ENCODE measurements at regions not wholly inside any gene's neighbourhood (a gene's known extent, or its start where the extent isn't known, plus 50 kb on each side); places are given as distances from the start of the nearest gene placed in this dataset.

- DNase-seq: no peak
Observed at GRCh38 chr1:69258842-69259241, 308.9 kb upstream of the LRRC7 start.

- peak; percentile 26 for DNase-seq
Observed at GRCh38 chr1:69263921-69264391, 303.8 kb upstream of the LRRC7 start.

GRCh38 chr1:69269491-69269890 is 298.2 kb upstream of the LRRC7 start:
- no peak for DNase-seq

GRCh38 chr1:69271587-69272125 is 296.1 kb upstream of the LRRC7 start:
- DNase-seq: no peak

GRCh38 chr1:69272684-69273083 is 295.0 kb upstream of the LRRC7 start:
- no peak for DNase-seq

- no peak for DNase-seq
Observed at GRCh38 chr1:69278923-69279322, 288.8 kb upstream of the LRRC7 start.

- no peak for DNase-seq
Observed at GRCh38 chr1:69283516-69283915, 284.2 kb upstream of the LRRC7 start.

DNA sequence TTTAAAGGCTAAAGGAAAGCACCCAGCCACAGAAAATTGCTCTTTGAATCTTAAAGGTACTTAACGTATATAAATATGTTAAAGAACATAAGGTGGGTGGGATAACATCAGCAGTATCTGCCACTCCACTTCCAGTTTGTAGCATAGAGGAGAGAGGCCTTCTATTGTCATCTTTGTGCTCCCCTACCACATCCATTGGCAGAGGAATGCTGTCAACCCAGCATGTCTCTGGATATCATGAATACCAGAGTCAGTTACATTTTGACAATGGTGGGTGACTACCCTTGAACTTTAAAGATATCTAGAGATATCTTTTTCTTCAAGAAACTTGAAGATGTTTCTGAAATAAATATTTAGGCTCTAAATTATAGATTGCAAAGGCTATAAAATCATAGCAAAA is 283.2 kb upstream of the LRRC7 start:
- no peak for DNase-seq

DNA sequence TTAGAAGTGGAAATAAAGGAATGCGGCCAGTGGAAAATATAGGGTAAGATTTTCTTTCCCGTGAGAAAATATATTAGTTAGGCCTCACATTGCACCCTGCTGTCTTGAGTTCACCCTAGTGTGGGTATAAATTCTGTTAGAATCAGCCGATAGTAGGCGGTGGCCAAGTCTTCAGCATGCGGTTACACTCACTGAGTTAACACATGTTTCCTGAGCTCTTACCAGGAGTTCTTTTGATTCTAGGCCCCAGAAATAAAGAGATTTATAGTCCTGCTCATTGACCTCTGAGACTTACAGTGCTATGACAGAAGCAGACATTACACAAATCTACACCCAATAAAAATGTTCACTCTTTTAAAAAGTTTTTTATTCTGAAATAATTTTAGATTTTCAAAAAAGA is 279.3 kb upstream of the LRRC7 start:
- no peak for DNase-seq

DNA sequence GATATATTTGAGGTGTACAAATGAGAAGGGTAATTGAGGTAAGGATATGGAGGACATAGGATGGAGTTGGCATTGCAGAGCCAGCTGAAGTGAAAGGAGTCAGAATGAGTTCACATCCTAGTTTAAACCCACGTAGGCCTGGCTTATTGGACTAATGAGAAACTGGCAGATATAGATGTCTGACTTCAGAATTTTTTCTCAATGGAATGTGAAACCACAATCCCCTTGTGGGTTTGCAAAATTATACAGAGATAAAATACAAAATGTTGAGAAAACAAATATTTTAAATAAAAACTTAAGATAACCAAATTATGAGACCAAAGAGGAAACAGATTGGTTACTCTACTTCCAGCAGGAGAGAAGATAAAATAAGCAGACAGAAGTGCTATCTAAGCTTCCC is 277.4 kb upstream of the LRRC7 start:
- DNase-seq: peak; percentile 66

GRCh38 chr1:69291541-69291940 is 276.2 kb upstream of the LRRC7 start:
- DNase-seq: no peak

- no peak for DNase-seq
Observed at GRCh38 chr1:69292833-69293232, 274.9 kb upstream of the LRRC7 start.

- no peak for DNase-seq
Observed at GRCh38 chr1:69294171-69294570, 273.6 kb upstream of the LRRC7 start.

DNA sequence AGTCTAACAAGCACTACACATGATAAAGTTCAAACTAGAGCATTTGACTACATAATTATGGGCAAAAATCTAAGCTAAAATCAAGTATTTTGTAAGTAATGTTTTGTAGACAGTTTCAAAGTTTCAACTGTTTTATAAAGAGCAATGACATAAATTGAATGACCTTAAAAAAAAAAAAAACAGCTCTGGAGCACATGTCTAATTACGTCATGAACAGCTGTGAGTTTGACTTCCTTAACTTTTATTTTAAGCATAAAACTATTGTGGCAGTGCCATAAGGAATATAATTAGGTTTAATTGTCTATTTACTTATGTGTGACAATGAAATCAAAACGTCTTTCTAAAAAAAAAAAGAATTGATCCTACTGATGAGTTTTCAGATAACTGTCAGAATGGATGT is 272.5 kb upstream of the LRRC7 start:
- no peak for DNase-seq

- no peak for DNase-seq
Observed at GRCh38 chr1:69305621-69306020, 262.1 kb upstream of the LRRC7 start.

GRCh38 chr1:69312055-69312732 is 255.5 kb upstream of the LRRC7 start:
- no peak for DNase-seq

- no peak for DNase-seq
Observed at GRCh38 chr1:69313118-69313517, 254.6 kb upstream of the LRRC7 start.

- no peak for DNase-seq
Observed at GRCh38 chr1:69315416-69315815, 252.3 kb upstream of the LRRC7 start.

GRCh38 chr1:69315823-69316222 is 251.9 kb upstream of the LRRC7 start:
- DNase-seq: no peak

DNA sequence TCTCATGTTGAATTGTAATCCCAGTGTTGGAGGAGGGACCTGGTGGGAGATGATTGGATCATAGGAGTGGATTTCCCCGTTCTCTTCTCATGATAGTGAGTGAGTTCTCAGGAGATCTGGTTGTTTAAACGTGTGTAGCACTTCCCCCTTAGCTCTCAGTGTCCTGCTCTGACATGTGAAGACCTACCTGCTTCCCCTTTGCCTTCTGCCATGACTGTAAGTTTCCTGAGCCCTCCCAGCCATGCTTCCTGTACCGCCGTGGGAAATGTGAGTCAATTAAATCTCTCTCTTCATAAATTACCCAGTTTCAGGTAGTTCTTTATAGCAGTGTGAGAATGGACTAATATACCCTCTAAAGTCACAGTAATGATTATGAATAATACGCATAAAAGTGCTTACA is 248.4 kb upstream of the LRRC7 start:
- DNase-seq: no peak

GRCh38 chr1:69320757-69321211 is 246.9 kb upstream of the LRRC7 start:
- DNase-seq: no peak

DNA sequence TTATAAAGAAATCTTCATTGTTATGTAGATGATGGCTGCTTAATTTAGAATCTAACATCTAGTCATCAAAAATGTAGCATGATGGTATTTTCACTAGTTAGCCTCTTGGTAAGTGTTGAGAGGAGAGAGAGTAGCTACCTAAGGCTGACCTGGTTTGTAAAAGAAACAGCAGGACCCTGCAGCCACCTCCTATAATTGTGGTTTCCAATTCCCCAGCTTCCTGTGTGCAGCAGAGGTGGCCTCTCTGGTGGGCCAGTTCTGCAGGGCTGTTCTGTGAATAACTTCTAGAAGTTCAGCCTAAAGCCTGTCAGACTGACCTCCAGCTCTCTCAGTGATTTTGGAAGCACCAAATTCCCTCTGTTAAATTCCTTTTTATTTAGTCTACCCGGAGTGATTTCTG is 246.4 kb upstream of the LRRC7 start:
- DNase-seq: no peak

GRCh38 chr1:69328186-69328585 is 239.5 kb upstream of the LRRC7 start:
- DNase-seq: peak; percentile 45

DNA sequence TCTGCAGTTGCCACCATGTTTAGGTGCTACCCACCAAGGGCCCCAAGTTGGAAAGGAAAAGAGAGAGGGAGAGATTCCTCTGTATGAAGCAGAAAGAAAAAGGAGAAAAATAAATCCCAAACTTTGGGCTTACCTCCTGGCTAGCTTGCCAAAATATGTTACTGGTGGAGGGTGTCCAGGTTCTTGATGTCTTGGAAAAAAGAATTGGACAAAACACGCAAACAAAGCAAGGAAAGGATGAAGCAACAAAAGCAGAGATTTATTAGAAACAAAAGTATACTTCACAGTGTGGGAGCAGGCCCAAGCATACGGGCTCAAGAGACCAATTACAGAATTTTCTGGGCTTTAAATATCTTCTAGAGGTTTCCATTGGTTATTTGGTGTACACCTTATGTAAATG is 204.5 kb upstream of the LRRC7 start:
- DNase-seq: no peak

DNA sequence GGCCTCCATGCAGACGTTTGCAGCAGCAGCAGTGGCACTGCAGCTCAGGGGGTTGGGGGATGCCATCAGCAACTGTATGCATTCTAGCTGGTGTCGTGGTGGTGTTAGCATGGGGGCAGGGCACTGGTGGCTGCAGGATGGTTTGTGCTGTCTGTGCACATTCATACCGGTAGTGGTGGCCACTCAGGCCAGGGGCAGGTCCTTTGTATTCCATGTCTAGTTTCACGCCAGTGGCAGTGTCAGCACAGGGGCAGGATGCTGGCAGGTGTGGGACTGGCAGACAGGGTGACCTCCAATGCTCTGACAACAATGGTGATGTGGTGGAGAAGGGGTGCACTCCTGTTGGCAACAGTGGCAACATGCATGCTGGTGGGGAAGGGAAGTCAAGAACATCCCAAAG is 194.2 kb upstream of the LRRC7 start:
- no peak for DNase-seq
